ENCODE measurements at regions not wholly inside any gene's neighbourhood (a gene's known extent, or its start where the extent isn't known, plus 50 kb on each side); places are given as distances from the start of the nearest gene placed in this dataset.

- no peak for TF ChIP-seq EZH2phosphoT487 (IDR thresholded peaks at IDR 0.05; ENCODE audit: low read length)
- TF ChIP-seq CTCF (IDR thresholded peaks at IDR 0.05; ENCODE audit: low read length): 0 out of 2 replicates have a peak, but pooled peaks have one; percentile 10
These were observed 297.8 kb downstream of the SP3 start for GRCh38 chr2:173667415-173667814.
